GM19023 (cell line): ENCODE measurements at regions not wholly inside any gene's neighbourhood (a gene's known extent, or its start where the extent isn't known, plus 50 kb on each side); places are given as distances from the start of the nearest gene placed in this dataset.

Experiments used
- ATAC-seq: cut with Tn5 transposase; IDR thresholded peaks from one replicate; pipeline ENCODE4 v1.9.1; 2021; ENCODE audit warnings: mild to moderate bottlenecking, moderate library complexity; ENCODE audit not compliant: unreplicated experiment

- no peak for ATAC-seq
Observed at GRCh38 chr5:68647743-68648142, 432.2 kb downstream of the PIK3R1 start.

GRCh38 chr5:68648944-68649857, 433.6 kb downstream of the PIK3R1 start:
- ATAC-seq = no peak

DNA sequence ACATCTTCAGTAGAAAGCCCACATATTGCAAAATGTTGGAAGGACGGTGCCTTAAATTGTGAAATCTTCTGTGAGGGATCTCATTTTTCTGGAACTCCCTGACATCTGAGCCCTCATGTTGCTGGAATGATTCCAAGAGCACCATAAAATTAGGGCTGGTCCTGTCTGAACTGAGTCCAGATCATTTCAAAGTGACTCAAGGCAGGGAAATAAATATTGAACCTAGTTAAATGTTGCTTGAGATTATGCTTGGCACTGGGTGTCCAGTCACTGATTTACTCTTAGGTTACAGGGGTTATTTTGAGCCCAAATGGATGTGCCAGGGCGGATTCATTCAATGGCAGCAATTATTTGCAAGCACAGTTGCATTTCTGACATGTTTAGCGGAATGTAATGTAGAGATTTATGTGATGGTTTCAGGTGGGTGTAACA, 437.0 kb downstream of the PIK3R1 start:
- no peak for ATAC-seq

- ATAC-seq = no peak
Observed at GRCh38 chr5:68653471-68653870, 437.9 kb downstream of the PIK3R1 start.

GRCh38 chr5:68657055-68657961, 436.5 kb upstream of the SLC30A5 start:
- ATAC-seq = no peak

- no peak for ATAC-seq
Observed at GRCh38 chr5:68658810-68659372, 434.9 kb upstream of the SLC30A5 start.

GRCh38 chr5:68659881-68660280, 433.9 kb upstream of the SLC30A5 start:
- ATAC-seq = no peak

GRCh38 chr5:68661237-68661636, 432.6 kb upstream of the SLC30A5 start:
- ATAC-seq = no peak

DNA sequence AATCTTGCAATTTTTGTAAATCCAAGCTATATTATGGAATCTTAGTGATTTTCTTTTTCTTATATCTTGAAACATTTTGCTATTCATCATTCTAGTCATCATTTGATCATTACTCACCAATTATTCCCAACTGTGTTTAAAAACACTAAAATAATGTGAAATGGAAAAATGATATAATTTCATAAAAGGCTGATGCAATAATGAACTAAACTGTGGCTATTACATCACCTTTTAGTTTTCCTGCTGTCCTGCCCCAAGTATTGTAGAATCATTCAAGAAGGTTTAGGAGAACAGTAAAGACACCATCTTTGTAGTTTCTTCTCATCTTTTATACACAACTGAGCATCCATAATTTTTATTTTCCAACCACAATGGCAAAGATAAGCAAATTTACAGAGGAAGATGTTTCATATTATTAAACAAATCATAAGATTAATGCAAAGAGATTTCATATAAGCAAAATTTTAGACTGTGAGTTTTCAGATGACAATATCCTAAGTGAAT, 431.0 kb upstream of the SLC30A5 start:
- ATAC-seq = no peak

DNA sequence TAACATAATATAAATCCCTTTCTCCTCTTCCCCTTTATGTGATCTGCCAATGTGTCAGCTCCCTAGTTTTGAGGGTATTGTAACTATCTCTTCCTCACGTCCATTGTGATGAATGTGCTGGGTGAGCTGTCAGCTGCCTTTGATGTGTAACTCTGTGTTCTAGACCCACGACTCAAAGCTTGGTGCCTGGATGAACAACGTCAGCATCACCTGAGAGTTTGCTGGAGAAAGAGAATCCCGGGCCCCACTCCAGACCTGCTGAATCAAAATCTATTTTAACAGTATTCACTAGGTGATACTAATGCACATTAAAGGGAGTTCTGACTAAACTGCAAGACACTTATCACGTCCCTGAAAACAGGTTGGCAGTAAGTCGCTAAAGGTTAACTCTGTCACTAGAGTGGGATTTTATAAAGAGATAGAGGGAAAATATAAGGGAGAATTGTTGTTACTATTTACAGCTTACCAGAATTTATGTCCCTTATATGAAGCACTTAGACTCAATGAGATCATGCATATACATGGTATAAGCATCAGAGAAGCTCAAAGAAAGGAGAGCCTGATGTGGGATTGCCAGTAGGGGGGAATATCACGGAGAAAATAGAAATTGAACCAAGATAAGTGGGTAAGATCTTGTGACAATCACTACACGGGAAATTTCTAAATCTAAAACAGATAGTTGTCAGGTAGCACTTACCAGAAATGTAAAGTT, 423.8 kb upstream of the SLC30A5 start:
- no peak for ATAC-seq

DNA sequence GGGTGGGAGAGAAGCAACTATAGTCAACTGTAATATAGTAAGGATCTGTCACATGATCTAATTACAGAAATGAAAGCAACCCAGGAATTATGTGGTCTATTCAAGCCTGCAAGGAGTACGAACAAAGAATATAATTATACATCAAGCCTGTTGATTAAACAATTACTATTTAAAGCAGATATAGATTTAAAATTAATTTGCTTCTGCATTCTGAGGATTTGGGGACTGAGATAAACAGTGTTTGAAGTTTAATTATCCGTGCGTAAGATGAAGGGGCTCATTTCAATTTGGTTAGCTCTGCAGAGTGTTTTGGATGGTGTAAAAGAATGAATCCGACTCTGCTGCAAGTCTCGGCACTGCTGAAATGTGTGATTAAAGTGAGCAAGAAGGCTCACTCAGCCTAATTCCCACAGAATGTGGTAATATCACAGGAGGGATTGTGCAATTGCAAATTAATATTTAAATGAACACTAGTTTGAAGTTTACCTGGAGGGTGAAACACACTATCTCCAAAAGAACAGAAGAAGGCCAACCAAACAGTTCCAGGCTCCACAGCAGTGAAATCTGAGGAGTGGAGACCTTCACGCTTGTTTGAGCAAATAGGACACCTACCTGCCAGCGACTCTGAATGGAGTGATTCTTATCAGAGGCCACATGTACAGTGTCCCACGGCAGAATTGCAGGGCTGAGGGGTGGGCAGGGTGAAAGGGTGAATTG, 420.6 kb upstream of the SLC30A5 start:
- no peak for ATAC-seq

DNA sequence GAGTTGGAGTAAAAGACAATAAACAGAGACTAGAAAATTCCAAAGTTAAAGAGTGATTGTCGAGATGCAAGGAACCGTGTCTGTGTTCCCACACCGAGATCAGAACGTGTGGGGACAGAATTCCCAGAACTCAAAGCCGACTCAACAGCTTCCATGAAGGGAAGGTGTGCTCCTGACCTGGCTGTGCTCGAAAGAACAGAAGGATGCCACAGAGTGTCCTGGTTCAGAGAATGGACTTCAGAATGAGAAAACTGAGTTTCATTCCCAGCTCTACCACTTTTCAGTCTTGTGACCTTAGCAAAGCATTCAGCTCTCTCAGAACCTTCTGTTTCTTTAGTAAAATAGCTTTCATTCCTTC, 420.0 kb upstream of the SLC30A5 start:
- no peak for ATAC-seq

DNA sequence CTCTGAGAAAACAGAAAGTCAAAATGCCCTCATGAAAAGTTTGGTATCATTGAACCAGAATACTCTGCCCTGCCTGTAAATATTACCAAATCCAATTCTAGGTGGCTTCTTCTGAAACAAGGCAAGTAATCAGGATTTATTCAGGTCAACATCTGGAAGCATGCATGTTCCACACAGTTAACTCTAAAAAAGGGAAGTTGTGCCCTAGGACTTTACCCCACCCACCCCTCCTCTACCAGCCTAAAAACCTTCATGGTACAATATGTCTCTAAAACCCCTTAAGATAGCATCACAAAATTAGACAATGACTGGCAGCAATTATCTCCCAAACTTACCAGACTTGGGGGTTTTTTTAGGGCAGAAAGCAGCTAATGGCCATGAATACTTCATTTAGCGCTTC, 414.8 kb upstream of the SLC30A5 start:
- ATAC-seq = no peak

DNA sequence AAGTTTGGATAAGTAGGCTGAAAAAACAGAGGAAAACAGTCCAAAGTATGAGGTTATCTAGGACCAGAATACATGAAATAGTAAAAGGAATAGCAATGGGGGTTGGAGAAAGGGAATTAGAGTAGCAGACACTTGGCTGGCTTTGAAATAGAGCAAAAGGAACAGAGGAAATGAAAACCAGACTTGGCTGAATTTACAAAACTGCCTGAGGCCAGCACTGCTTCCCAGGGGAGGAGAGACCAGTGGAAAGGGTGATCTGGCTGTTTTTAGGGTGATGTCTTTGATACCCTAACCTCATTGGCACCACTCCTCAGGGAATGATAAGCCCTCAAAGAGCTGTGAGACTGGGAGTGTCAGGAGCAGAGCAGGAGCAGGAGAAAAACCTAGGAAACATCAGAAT, 413.4 kb upstream of the SLC30A5 start:
- ATAC-seq = no peak

- no peak for ATAC-seq
Observed at GRCh38 chr5:68681929-68682328, 411.9 kb upstream of the SLC30A5 start.

DNA sequence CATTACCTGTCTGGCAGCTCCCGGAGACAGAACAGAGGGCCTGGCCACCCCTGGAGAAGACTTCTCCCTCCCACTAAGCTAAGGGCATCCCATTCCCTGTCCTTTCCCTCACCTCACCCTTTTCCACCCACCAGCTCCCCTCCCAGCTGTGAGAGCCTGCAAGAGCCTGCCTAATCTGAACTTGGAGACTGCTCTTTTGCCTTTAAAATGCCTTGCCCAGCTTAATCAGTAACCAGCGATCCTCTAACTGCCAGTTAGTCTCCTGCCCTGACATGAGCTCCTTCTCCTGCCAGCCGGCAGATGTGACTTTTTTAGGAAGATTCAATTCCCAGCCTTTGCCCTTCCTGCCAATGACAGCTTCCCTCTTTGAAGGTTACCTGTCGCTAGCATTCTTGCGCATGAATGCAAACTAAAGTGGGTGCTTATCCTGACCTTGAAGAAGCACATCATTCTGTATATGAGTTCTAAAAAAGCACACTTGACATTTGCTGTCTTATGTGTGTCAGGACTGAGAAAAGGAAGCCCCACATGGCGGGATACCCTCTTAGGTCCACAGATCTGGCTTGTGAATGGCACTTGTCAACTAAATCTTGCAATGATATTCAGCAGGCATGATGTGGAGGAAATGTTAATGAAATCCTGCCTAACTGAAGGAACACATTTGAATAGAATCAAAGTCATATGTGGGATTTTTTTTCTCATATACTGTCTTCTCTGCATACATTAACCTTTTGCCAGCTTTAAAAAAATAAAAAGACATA, 411.2 kb upstream of the SLC30A5 start:
- ATAC-seq = no peak

DNA sequence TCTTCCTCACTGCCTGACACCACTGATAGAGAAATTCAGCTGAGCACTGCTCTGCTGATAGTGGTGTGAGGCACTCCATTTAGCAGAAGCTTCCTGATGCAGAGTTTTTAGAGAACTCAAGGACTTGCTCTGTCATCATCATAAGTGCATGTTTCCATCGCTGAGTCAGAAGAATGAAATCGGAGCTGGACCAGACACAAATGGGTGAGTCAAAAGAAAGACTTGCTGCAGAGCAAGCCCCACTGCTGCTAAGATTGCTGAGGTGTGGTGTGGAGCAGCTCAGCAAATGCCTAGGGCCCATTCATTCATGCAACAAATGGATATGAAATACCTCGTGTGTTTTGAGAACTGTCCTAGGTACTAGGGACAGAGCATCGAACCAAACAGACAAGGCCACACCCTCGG, 410.2 kb upstream of the SLC30A5 start:
- ATAC-seq = no peak

DNA sequence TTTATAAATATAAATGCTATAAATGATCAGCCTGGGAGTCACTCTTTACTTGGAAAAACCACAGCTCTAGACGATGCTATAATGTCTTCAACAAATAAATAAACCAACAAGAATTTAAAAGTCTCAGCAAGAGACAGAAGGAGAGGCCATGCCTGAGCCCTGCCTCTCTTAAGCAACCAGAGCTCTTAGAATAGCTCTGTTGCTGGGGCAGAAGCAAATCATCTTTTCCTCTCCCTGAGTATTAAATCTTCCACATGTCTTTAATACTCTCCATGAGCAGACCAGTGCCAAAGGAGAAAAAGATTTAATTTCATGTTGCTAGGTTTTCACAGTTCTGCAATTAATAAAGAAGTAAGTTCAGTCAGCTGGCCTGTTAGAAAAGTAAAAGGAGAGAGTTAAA, 408.0 kb upstream of the SLC30A5 start:
- ATAC-seq = no peak

GRCh38 chr5:68688547-68688946, 405.3 kb upstream of the SLC30A5 start:
- no peak for ATAC-seq
